ENCODE measurements at regions not wholly inside any gene's neighbourhood (a gene's known extent, or its start where the extent isn't known, plus 50 kb on each side); places are given as distances from the start of the nearest gene placed in this dataset.

GRCh38 chr13:111883571-111884343 lies 183.2 kb upstream of the SOX1 start:
- no peak overlapping the region for H3K4me3 ChIP-seq (ENCODE audit: low read depth in 2 of 2, low read length in 1 of 2)
- 4% methylated on average over 17 of the region's 17 CpGs for whole genome bisulfite sequencing (ENCODE audit: low lambda C conversion rate)
- DNase-seq: no peak
- no peak overlapping the region for H3K4me2 ChIP-seq
- ChIA-PET CTCF (no interaction called here), POLR2A (no interaction called here)
- no peak overlapping the region for H2AFZ ChIP-seq (ENCODE audit: low read depth)
- no peaks in the 10 kb centered on the region for H3K36me3 ChIP-seq (replicated peaks in 1 of 2; ENCODE audit: control insufficient read depth in 1 of 2, insufficient read depth in 2 of 2, low read length in 1 of 2)
- no peak overlapping the region for H3K27ac ChIP-seq (ENCODE audit: low read depth in 2 of 2, low read length in 1 of 2)
- no peaks in the 10 kb centered on the region for H4K20me1 ChIP-seq (ENCODE audit: insufficient read depth)
- TF ChIP-seq RCOR1 (IDR thresholded peaks at IDR 0.05; ENCODE audit: low read length): no peak
- TF ChIP-seq CHD2 (IDR thresholded peaks at IDR 0.05; ENCODE audit: low read length, partially characterized antibody): no peak
- TF ChIP-seq PBX3 (IDR thresholded peaks at IDR 0.05): no peak
- no peak for TF ChIP-seq ELF1 (IDR thresholded peaks at IDR 0.05)
- TF ChIP-seq TCF12 (IDR thresholded peaks at IDR 0.05): no peak
- TF ChIP-seq FOSL2 (IDR thresholded peaks at IDR 0.05; ENCODE audit: borderline replicate concordance, low read depth): no peak
- H3K9ac ChIP-seq: no peak overlapping the region
- H3F3A ChIP-seq (replicated peaks; ENCODE audit: insufficient read depth): no peaks in the 10 kb centered on the region
- H3K79me2 ChIP-seq (ENCODE audit: insufficient read depth): no peaks in the 10 kb centered on the region
- no peaks in the 10 kb centered on the region for H3K27me3 ChIP-seq (ENCODE audit: insufficient read depth)
- no peaks in the 10 kb centered on the region for H3K9me2 ChIP-seq
- no peaks in the 10 kb centered on the region for H3K9me3 ChIP-seq
- no peaks in the 10 kb centered on the region for H3K4me1 ChIP-seq (ENCODE audit: control insufficient read depth in 1 of 2, insufficient read depth in 2 of 2, low read depth in 1 of 2, low read length in 1 of 2)

- Histone ChIP-seq H3F3A (replicated peaks; ENCODE audit: insufficient read depth) (no peaks in the 10 kb centered on the region), H3K9ac (no peak overlapping the region), H2AFZ (ENCODE audit: low read depth) (no peak overlapping the region), H3K4me3 (ENCODE audit: low read depth in 2 of 2, low read length in 1 of 2) (no peak overlapping the region), H3K4me1 (ENCODE audit: control insufficient read depth in 1 of 2, insufficient read depth in 2 of 2, low read depth in 1 of 2, low read length in 1 of 2) (no peaks in the 10 kb centered on the region), H4K20me1 (ENCODE audit: insufficient read depth) (no peaks in the 10 kb centered on the region), H3K9me2 (no peaks in the 10 kb centered on the region), H3K9me3 (no peaks in the 10 kb centered on the region), H3K4me2 (no peak overlapping the region), H3K79me2 (ENCODE audit: insufficient read depth) (no peaks in the 10 kb centered on the region), H3K36me3 (replicated peaks in 1 of 2; ENCODE audit: control insufficient read depth in 1 of 2, insufficient read depth in 2 of 2, low read length in 1 of 2) (no peaks in the 10 kb centered on the region), H3K27me3 (ENCODE audit: insufficient read depth) (no peaks in the 10 kb centered on the region), H3K27ac (ENCODE audit: low read depth in 2 of 2, low read length in 1 of 2) (no peak overlapping the region)
- ChIA-PET CTCF (no interaction called here), POLR2A (no interaction called here)
- DNase-seq: no peak
- TF ChIP-seq USF2 (IDR thresholded peaks at IDR 0.05; ENCODE audit: borderline replicate concordance, low read depth, low read length) (no peak), ELF1 (IDR thresholded peaks at IDR 0.05) (no peak)
- 8% methylated on average over 7 of the region's 7 CpGs for WGBS (ENCODE audit: low lambda C conversion rate)
Measured at GRCh38 chr13:111886217-111886945, 180.6 kb upstream of the SOX1 start.

- no peaks in the 10 kb centered on the region for H3K9me3 ChIP-seq
- no peaks in the 10 kb centered on the region for H3K4me1 ChIP-seq (ENCODE audit: control insufficient read depth in 1 of 2, insufficient read depth in 2 of 2, low read depth in 1 of 2, low read length in 1 of 2)
- no peak overlapping the region for H3K27ac ChIP-seq (ENCODE audit: low read depth in 2 of 2, low read length in 1 of 2)
- H2AFZ ChIP-seq (ENCODE audit: low read depth): no peak overlapping the region
- 3% methylated on average over 29 of the region's 39 CpGs for WGBS (ENCODE audit: low lambda C conversion rate)
- CTCF ChIA-PET: no interaction called here
- H3K27me3 ChIP-seq (ENCODE audit: insufficient read depth): 0 out of 2 replicates have a peak, but pooled peaks cover 7% of the 10 kb centered on the region
- no peaks in the 10 kb centered on the region for H3K9me2 ChIP-seq
- H3K36me3 ChIP-seq (replicated peaks in 1 of 2; ENCODE audit: control insufficient read depth in 1 of 2, insufficient read depth in 2 of 2, low read length in 1 of 2): no peaks in the 10 kb centered on the region
- H3F3A ChIP-seq (replicated peaks; ENCODE audit: insufficient read depth): no peaks in the 10 kb centered on the region
- no peaks in the 10 kb centered on the region for H4K20me1 ChIP-seq (ENCODE audit: insufficient read depth)
- no peaks in the 10 kb centered on the region for H3K79me2 ChIP-seq (ENCODE audit: insufficient read depth)
- no peak overlapping the region for H3K4me3 ChIP-seq (ENCODE audit: low read depth in 2 of 2, low read length in 1 of 2)
- no peak overlapping the region for H3K4me2 ChIP-seq
- POLR2A ChIA-PET: no interaction called here
- no peak for DNase-seq
- no peak overlapping the region for H3K9ac ChIP-seq
- no peak for TF ChIP-seq GATA2 (CRISPR knock-in tag; IDR thresholded peaks at IDR 0.05)
- no peak for TF ChIP-seq TEAD4 (IDR thresholded peaks at IDR 0.05; ENCODE audit: borderline replicate concordance, insufficient read depth)
- TF ChIP-seq ELF1 (IDR thresholded peaks at IDR 0.05): no peak
- TF ChIP-seq IRF3 (IDR thresholded peaks at IDR 0.05; ENCODE audit: low read depth, low read length): no peak
- TF ChIP-seq YY1 (IDR thresholded peaks at IDR 0.05; ENCODE audit: low read depth): no peak
- TF ChIP-seq GABPA (IDR thresholded peaks at IDR 0.05; ENCODE audit: low read depth): no peak
- no peak for TF ChIP-seq EZH2phosphoT487 (IDR thresholded peaks at IDR 0.05; ENCODE audit: borderline replicate concordance, low read depth)
- no peak for TF ChIP-seq NFIC (IDR thresholded peaks at IDR 0.05; ENCODE audit: borderline replicate concordance)
- no peak for TF ChIP-seq SIN3A (IDR thresholded peaks at IDR 0.05; ENCODE audit: borderline replicate concordance, low read depth, low read length)
- TF ChIP-seq RFX5 (IDR thresholded peaks at IDR 0.05; ENCODE audit: low read length): no peak
- TF ChIP-seq RCOR1 (IDR thresholded peaks at IDR 0.05; ENCODE audit: low read length): no peak
Measured at GRCh38 chr13:111893071-111893606, 173.8 kb upstream of the SOX1 start.

All from SK-N-SH (cell line).